Nephron (organoid): ENCODE measurements at regions not wholly inside any gene's neighbourhood (a gene's known extent, or its start where the extent isn't known, plus 50 kb on each side); places are given as distances from the start of the nearest gene placed in this dataset.
"Not testable (repeated sequence)": the region's sequence is repeated elsewhere in the genome, so short reads cannot be mapped to it uniquely, and the experiment has no call there.

Experiments used
- H3K27ac Mint-ChIP-seq, 3 experiments: 2 replicates each; pipeline ENCODE4 v1.8.0; 2020; ENCODE audit warnings: mixed read lengths in 3 of 3, mild to moderate bottlenecking in 2 of 3, moderate library complexity in 1 of 3
- H3K27me3 Mint-ChIP-seq: 2 replicates; pipeline ENCODE4 v1.8.0; 2021; ENCODE audit warnings: low read depth, mild to moderate bottlenecking, moderate library complexity, mixed read lengths
- H3K36me3 Mint-ChIP-seq: 2 replicates; pipeline ENCODE4 v1.8.0; 2020; ENCODE audit warnings: low read depth, mixed read lengths
- H3K4me1 Mint-ChIP-seq: 2 replicates; pipeline ENCODE4 v1.8.0; 2020; ENCODE audit warnings: mixed read lengths
- H3K4me3 Mint-ChIP-seq, 3 experiments: 2 replicates each; pipeline ENCODE4 v1.8.0; 2020; ENCODE audit warnings: mild to moderate bottlenecking in 3 of 3, mixed read lengths in 3 of 3, moderate library complexity in 2 of 3
- H3K9me3 Mint-ChIP-seq: 2 replicates; pipeline ENCODE4 v1.8.0; 2020; ENCODE audit warnings: mixed read lengths

DNA sequence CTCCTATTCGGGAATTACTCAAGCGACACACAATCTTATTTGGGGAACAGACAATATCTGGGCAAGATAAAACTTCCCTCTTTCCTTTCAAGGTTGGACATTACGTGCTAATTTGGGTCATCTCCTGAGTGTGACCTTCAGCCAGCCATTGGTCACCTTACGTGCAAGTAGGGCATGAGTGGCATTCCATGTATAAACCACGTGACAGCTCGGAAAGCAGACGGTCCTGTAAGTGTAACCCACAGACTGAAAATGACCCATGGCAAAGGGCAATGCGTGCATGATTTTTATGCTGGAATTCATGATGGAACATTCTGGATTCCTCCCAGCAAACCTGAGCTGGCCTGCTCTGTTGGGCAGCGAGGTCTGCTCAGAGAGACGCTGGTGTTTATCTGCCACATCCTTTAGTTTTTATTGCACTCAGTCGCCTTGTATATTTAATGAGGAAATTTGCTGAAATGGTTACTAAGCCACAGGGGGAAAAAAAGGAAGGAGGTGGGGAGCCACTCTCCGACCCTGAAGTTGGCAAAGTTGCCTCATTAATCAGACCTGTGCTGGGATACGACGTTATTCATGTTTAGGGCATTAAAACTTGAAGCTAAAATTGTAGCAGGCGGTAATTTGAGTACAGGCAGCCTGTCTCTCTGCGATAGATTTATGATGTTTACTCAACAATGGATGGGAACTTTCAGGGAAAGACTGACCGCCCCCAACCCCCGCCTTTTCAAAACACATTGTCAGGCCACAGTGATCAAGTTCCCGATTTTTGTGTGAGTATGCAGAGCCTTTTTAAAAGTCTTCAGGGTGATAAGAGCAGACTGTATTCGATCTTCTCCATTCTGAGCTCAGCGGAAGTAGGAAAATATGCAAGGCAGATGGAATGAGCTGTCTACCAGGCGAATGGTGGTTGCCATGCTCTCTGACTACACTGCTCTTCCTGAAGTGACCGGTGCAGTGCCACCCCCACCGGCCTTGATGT lies 295.3 kb downstream of the BCL2L11 start:
- Mint-ChIP-seq H3K27ac (peak overlapping the region; percentile 26 to 80 (median 38)), H3K27me3 (peaks cover 15% of the 10 kb centered on the region), H3K4me1 (peaks cover 19% of the 10 kb centered on the region)
- H3K36me3 Mint-ChIP-seq, H3K4me3 Mint-ChIP-seq, H3K9me3 Mint-ChIP-seq: not testable (repeated sequence)

DNA sequence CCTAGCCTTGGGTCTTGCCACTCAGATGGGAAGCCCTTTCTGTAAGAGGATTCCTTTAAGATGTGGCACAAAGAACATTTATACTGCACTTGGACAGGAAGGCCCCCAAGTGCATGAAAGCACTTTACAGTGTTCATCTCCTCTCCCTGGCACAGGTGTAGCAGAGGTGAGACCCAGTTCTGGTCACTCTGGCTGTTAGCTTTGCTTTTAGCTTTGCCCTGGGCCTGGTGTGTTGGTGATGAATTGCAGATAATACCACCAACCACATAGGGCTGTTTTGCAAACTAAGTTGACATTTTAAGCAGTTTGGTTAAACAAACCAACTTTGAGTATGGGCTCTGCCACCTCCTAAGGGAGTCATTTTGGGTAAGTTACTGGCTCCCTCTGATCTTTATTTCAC lies 296.3 kb downstream of the BCL2L11 start:
- H3K4me1 Mint-ChIP-seq, result peaks cover 19% of the 10 kb centered on the region

DNA sequence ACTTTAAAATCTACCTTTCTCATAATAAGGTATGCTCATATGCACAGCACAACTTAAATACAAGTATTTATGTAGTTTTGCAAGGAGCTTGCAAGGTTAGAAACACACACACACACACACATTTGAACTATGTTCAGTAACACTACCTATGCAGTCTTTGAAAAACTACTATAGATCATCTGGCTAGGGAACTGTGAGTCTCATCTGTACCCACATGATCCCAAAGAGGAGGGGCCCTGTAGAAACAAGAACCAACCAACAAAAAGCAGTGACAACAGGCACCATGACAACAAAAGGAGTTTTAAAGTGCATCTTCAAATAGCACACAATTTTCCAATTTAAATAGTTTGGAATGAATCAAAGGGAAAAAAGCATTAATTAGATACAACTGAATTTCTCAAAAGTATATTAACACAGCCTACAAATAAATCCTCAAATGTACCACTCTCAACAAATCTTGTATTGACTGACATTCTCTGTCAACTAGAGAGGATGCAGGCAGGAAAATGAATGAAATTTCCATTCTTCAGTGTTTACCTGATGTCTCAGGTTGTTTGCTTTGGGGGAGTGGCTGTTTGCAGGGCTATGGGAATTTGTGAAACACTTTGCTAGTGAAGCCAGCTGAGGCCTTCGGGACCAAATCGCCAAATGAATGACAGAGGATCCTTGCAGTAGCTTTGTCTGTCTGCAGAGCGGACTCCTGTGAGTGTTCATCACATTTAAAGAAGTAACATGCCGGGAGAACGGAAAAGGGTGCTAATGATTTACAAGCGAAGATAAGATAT lies 297.6 kb downstream of the BCL2L11 start:
- Mint-ChIP-seq H3K27ac (peak overlapping the region in 1 of 3 experiments; percentile 11), H3K4me3 (peak overlapping the region in 1 of 3 experiments; percentile 4), H3K27me3 (peaks cover 16% of the 10 kb centered on the region), H3K4me1 (peaks cover 19% of the 10 kb centered on the region)
- H3K36me3 Mint-ChIP-seq, H3K9me3 Mint-ChIP-seq: not testable (repeated sequence)

More for the DNA sequence above, 296.3 kb downstream of the BCL2L11 start:
- Mint-ChIP-seq H3K27ac (peak overlapping the region in 1 of 3 experiments; percentile 33), H3K27me3 (peaks cover 17% of the 10 kb centered on the region)
- H3K4me3 Mint-ChIP-seq, H3K36me3 Mint-ChIP-seq, H3K9me3 Mint-ChIP-seq: not testable (repeated sequence)

DNA sequence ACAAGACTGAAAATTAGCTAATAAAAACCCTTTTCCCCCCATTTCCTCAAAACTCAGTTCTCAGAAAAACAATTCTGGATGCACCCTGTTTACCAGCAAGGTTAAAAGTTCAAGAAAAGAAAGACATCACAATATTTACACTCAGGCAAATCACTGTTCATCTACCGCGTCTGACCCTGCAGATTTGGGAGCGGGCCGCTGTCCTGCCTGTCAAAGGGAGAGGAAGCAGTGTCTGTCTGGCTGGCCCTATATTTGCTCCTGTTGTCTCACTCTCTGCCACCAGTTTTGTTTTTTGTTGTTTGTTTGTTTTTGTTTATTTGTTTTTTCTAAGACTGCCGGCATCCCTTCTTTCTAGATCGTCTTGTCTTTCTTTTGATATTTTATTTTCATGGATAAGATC lies 299.4 kb downstream of the BCL2L11 start:
- H3K36me3 Mint-ChIP-seq, H3K9me3 Mint-ChIP-seq, H3K27ac Mint-ChIP-seq, H3K4me3 Mint-ChIP-seq: not testable (repeated sequence)
- H3K27me3 Mint-ChIP-seq, result peaks cover 11% of the 10 kb centered on the region
- peaks cover 19% of the 10 kb centered on the region for H3K4me1 Mint-ChIP-seq

DNA sequence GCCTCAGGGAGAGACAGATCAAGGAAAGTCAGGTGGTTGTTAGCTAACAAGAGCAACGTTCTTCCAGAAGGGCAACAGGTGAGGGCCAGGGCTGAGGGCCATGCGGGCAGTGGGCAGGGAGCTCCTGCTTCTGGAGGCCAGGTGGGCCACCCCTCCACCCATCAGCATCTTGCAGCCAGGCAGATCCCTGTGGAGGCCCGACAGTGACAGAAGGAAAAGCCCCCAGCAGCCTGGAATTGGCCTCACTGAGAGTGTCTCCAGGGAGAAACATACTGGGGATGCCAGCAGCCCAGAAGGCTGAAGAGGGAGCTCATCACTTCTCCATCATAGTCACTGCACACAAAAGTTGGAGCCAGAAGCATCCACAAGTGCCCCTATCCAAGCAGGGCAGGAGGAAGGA lies 300.1 kb downstream of the BCL2L11 start:
- H3K27me3 Mint-ChIP-seq, result peaks cover 11% of the 10 kb centered on the region
- peaks cover 19% of the 10 kb centered on the region for H3K4me1 Mint-ChIP-seq
- not testable (repeated sequence) for H3K27ac Mint-ChIP-seq, H3K9me3 Mint-ChIP-seq, H3K36me3 Mint-ChIP-seq, H3K4me3 Mint-ChIP-seq

DNA sequence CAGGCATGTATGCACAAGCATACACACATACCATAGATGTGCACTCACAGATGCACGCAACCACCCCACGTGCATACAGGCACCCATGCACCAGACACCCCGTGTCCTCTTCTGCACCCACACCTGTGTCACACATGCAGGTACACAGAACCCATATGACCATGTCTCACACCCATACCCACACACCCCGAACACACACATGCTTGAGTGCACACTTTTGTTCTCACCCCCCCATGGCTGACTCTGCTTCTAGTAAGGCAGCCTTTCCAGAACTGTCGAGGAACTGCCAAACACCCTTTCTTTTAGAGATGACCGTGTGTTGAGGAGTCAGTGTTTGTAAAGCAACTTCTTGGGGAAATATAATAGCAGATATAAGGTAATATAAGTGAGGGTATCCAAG lies 301.2 kb downstream of the BCL2L11 start:
- H3K27ac Mint-ChIP-seq, H3K4me3 Mint-ChIP-seq, H3K36me3 Mint-ChIP-seq, H3K9me3 Mint-ChIP-seq: not testable (repeated sequence)
- peaks cover 12% of the 10 kb centered on the region for H3K4me1 Mint-ChIP-seq
- peaks cover 11% of the 10 kb centered on the region for H3K27me3 Mint-ChIP-seq

DNA sequence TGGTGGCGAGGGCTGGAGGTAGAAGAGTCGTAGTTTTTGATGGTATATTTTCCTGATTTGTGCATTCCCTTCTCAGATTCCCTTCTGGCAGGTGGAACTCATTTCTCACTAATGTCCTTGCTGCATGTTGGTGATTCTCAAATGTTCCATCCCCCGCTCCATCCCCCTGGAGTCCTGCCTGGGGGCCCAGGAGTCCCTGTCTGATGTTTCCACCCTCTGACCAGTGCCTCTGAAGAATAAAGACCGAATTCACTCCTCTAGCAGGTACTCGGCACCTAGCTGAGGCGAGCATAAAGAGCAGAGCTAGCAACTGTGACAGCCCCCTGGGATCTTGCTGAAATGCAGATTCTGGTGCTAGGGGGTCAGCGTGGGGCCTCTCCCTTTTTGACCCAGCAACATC lies 301.8 kb downstream of the BCL2L11 start:
- H3K27ac Mint-ChIP-seq, H3K9me3 Mint-ChIP-seq, H3K36me3 Mint-ChIP-seq, H3K4me3 Mint-ChIP-seq: not testable (repeated sequence)
- Mint-ChIP-seq H3K27me3 (peaks cover 11% of the 10 kb centered on the region), H3K4me1 (peaks cover 12% of the 10 kb centered on the region)

DNA sequence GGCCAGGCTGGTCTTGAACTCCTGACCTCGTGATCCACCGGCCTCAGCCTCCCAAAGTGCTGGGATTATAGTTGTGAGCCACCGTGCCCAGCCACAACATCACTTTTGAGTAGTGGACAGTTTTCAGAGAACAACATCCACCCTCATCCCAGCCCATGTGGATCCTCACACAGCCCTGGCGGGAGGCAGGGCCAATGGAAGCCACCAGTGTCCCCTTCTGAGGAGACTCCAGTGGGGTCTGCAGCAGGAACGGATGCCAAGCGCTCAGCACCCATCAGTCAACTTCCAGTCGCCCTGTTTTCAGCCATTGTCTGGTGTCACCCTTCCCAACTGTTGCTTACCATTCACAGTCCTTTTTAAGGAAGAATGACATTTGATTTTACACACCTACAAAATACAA lies 302.5 kb downstream of the BCL2L11 start:
- H3K27me3 Mint-ChIP-seq, H3K4me3 Mint-ChIP-seq, H3K27ac Mint-ChIP-seq, H3K36me3 Mint-ChIP-seq, H3K4me1 Mint-ChIP-seq, H3K9me3 Mint-ChIP-seq: not testable (repeated sequence)

DNA sequence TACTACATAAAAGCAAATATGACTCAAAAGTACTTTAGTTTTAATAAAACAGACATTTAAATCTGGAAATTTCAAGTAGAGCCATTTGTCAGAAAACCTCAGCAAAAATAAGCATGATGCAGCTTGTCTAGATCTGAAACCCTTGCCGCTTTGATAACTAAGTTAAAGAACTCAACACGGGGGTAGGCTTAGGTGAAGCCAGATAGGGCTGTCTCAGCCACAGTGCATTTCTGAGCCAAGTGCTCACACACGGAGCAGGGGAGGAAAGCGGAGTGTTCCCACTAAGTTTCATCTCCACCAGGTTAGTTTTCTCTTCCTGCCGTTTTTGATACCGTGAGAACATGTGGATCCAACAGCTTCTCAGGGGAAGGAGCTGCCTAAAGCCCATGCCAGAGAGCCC lies 303.5 kb downstream of the BCL2L11 start:
- H3K9me3 Mint-ChIP-seq, H3K4me3 Mint-ChIP-seq, H3K36me3 Mint-ChIP-seq, H3K4me1 Mint-ChIP-seq, H3K27ac Mint-ChIP-seq: not testable (repeated sequence)
- peaks cover 16% of the 10 kb centered on the region for H3K27me3 Mint-ChIP-seq

DNA sequence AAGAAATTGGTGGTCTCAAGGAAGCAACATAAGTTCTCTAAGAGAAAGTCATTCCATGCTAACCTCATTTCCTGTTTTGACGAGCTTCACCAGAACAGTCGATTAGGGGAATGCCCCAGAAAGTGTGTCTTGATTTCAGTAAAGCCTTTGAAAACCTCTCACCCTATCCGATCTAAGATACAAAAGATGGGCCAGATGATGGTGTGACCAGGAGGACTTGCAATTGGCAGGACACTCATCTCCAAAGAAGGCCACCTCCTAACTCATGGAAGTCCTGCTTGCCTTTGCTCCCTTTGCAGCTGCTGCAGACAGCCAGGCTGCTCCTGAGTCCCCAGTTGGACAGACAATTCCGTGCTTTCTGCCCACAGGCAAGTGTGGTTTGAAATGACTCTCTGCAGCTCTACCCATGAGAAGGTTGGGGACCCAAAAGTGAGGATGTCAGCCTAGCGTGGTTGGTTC lies 304.2 kb downstream of the BCL2L11 start:
- H3K27me3 Mint-ChIP-seq, result peaks cover 16% of the 10 kb centered on the region

DNA sequence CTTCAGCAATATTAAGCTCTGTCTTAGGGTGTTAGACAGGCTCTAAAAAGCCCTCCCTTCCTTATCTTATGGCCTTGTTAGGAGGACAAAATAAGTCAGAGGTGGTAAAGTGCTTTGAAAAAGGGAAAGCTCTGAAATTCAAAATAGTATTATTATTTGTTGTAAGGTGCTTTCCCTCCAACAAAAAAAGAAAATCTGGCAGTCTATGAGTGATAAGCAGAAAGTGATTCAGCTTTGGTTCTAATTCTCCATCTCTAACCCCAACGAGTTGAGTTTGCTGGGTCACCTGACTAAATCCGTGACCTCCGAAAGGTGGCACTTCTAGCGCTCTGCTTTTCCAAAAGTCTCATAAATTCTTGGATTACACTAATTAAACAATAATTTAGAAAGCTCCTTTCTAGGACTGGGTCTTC lies 305.1 kb downstream of the BCL2L11 start:
- peaks cover 13% of the 10 kb centered on the region for H3K27me3 Mint-ChIP-seq
- not testable (repeated sequence) for H3K36me3 Mint-ChIP-seq, H3K4me1 Mint-ChIP-seq, H3K9me3 Mint-ChIP-seq, H3K27ac Mint-ChIP-seq, H3K4me3 Mint-ChIP-seq

More for the DNA sequence above, 304.2 kb downstream of the BCL2L11 start:
- H3K4me3 Mint-ChIP-seq, H3K4me1 Mint-ChIP-seq, H3K27ac Mint-ChIP-seq, H3K36me3 Mint-ChIP-seq, H3K9me3 Mint-ChIP-seq: not testable (repeated sequence)

DNA sequence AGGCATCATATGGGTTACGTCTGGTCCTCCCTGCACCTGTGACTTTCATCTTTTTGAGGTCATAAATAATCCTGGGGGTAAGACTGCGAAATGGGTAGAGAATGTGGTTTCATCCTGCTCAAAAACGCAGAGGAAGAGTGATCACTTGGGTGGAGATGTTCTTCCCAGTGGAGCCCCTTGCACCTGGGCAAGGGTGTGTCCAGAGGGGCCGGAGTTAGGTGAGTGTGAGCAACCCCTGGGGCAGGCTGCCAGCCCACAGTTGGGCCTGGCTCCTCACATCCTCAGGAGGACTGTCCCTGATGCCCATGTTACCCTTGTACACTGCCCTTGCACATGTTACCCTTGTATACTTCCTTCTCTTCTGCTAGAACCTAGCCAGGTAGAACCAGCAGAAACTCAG lies 306.6 kb downstream of the BCL2L11 start:
- not testable (repeated sequence) for H3K4me3 Mint-ChIP-seq, H3K9me3 Mint-ChIP-seq, H3K4me1 Mint-ChIP-seq, H3K27ac Mint-ChIP-seq, H3K27me3 Mint-ChIP-seq, H3K36me3 Mint-ChIP-seq

DNA sequence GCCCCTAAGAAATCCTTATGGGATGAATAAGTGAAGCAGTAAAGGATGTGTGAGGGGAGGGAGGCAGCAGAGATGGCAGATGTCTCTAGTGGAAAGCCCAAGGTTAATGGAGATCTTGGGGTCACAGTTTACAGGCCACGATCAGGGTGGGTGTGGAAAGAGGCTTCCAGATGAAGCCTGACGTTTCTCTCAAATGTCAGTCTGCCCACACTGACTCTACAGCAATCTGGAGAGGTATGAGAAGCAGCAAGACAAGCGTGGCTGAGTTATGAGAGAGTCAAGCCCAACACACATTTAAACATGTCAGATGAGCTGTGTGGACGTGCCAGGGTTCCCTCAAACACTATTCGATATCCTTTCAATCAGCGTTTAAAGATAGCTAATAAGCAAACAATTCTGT lies 308.2 kb downstream of the BCL2L11 start:
- peaks cover 13% of the 10 kb centered on the region for H3K27me3 Mint-ChIP-seq
- not testable (repeated sequence) for H3K4me3 Mint-ChIP-seq, H3K36me3 Mint-ChIP-seq, H3K9me3 Mint-ChIP-seq, H3K27ac Mint-ChIP-seq, H3K4me1 Mint-ChIP-seq

DNA sequence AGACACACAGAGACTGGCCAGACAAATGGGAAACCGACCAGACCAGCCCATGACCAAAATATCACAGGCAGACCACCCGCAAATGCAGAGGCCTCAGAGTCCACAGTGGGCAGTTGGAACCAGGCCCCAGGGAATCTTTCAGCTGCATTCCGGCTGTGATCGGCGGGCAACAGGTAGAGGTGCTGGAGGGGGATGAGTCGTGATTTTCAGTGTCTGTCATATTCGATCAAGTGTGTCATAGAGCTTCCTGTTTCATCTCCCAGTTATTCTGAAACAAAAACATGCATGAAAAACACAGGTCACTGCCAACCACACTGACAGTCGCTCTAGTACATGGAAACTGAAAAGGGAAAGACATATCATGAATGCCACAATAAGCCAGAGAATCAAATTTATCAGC lies 308.6 kb downstream of the BCL2L11 start:
- not testable (repeated sequence) for H3K9me3 Mint-ChIP-seq, H3K4me1 Mint-ChIP-seq, H3K36me3 Mint-ChIP-seq, H3K4me3 Mint-ChIP-seq, H3K27ac Mint-ChIP-seq
- peaks cover 14% of the 10 kb centered on the region for H3K27me3 Mint-ChIP-seq
